GM21723 (cell line): ENCODE measurements at regions not wholly inside any gene's neighbourhood (a gene's known extent, or its start where the extent isn't known, plus 50 kb on each side); places are given as distances from the start of the nearest gene placed in this dataset.

Experiments
- ATAC-seq: cut with Tn5 transposase; IDR thresholded peaks from one replicate; pipeline ENCODE4 v1.9.1; 2021; ENCODE audit warnings: mild to moderate bottlenecking, moderate library complexity; ENCODE audit not compliant: unreplicated experiment

- ATAC-seq = no peak
Measured at GRCh38 chr2:41621095-41621494, 426.7 kb upstream of the PKDCC start.

- no peak for ATAC-seq
Measured at GRCh38 chr2:41621563-41621962, 426.3 kb upstream of the PKDCC start.

- no peak for ATAC-seq
Measured at GRCh38 chr2:41622301-41622700, 425.5 kb upstream of the PKDCC start.

DNA sequence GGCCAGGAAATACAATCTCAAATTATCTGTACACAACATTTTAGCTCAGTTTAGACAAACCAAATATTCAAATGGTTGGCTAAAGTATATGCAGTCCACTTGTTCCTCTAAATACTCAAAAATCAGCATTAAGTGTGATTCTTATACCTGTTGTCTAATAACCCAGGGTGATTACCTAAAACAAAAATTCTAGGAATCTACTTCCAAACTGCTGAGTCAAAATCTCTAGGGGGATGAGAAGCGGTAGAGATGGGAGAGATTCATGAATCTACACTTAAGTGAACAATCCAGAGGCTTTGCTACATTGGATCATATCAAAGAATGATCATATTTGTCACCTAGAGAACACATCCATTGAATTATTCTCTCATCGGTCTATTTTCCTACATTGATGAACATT is 420.9 kb upstream of the PKDCC start:
- ATAC-seq = no peak

GRCh38 chr2:41634686-41635085 is 413.1 kb upstream of the PKDCC start:
- no peak for ATAC-seq

- no peak for ATAC-seq
Measured at GRCh38 chr2:41644936-41645335, 402.9 kb upstream of the PKDCC start.

GRCh38 chr2:41647468-41648050 is 400.3 kb upstream of the PKDCC start:
- no peak for ATAC-seq

- ATAC-seq = no peak
Measured at GRCh38 chr2:41657226-41657625, 390.6 kb upstream of the PKDCC start.

GRCh38 chr2:41659758-41660157 is 388.1 kb upstream of the PKDCC start:
- ATAC-seq = no peak

DNA sequence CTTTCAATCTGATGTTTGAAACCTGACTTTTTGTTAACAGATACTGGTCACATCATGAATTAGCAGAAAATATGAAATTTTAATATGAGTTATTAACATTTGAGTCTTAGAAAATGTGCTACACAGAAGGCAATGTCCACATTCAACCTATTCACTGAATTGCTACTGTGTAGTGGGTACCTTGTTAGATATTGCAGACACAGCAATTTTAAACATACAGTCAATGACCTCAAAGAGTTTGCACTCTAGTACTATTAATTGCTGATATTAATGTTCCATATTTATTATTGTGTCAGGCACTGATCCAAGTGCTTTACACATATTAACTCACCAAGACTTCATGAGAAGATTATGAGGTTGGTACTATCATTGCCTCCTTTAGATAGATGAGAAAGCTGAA is 385.4 kb upstream of the PKDCC start:
- ATAC-seq = no peak

GRCh38 chr2:41663056-41663455 is 384.8 kb upstream of the PKDCC start:
- ATAC-seq = no peak

DNA sequence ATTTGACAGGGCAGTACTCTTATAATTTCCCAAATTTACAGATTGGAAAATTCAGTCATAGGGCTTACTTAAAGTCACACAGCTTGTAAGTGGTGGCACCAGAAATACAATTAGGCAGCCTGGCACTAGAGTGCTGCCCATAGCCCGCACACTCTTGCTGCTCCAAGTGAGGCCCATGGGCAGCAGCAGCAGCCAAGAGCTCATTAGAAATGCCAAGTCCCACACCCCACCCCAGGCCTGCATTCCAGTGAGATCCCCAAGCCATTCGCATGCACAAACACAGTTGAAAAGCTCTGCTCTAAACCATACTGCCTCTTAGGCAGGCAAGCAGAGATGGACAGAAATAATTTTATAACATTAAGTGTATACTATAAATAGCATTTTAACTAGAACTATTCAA is 379.3 kb upstream of the PKDCC start:
- ATAC-seq = no peak

DNA sequence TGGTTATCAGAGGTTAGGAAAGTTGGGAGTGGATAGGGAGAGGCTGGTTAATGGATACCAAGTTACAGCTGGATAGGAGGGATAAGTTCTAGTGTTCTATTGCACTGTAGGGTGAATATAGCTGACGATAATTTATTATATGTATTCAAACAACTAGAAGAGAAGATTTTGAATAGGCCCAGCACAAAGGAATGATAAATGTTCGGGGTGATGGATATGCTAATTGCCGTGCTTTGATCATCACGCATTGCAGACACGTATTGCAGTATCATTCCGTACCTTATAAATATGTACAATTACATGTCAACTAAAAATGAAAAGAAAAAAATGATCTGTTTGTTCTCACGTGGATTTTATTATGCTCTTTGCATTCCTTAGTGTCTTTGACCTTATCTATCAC is 369.2 kb upstream of the PKDCC start:
- ATAC-seq = no peak

DNA sequence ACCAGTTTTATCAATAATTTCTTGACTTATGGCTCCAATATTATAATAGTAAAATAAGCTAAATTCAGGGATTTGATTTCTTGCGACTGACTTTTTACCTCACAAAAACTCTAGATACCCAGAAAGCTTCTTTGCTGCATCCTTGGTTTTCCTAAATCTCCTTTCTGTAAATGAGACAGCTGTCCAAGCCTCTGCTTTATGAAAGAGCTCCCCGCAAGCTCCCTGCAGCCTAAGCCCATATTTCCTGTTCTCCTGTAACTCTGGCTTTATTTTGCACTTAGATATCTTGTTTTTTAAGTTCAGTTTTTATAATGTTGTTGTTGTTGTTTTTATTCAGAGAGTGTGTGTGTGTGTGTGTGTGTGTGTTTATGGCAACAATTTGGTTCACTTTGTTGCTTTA is 361.7 kb upstream of the PKDCC start:
- ATAC-seq = no peak

DNA sequence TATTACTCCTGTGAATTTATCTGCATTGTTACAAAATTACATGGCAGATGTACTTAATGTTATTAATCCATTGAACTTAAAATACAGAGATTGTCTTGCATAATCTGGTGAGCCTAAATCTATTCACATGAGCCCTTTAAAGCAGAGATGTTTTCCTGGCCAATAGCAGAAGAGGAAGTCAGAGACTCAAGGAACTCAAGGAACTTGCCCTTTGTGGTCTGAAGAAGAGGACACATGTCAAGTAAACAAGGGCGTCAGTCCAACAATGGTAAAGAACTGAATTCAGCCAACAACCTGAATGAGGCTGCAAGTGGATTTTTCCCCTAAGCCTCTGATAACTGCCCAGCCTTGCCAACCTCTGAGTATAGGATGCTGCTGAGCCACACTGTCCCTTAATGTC is 356.3 kb upstream of the PKDCC start:
- no peak for ATAC-seq

DNA sequence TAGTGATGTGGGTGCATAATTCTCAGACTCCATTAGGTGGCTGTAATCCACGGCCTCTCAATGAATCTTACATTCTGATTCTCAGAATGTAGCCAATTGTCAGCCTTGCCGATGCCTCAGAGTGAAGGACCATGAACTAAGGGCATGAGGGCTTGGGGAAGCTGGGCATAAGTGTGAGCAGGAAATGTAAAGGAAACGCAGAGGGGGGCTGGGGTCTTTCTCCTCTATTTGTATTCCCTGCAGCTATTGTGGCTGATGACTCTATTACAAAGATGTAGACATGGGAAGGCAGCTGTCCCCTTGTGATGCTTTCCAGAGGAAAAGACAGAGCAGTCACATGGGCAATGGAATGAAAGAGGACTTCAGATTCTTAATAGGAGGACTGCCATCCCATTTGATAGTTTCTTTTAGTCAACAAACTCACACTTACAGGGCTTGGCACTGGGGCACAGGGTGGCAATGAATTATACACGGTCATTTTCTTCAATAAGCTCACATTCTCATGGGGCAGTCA is 353.2 kb upstream of the PKDCC start:
- ATAC-seq = no peak

- no peak for ATAC-seq
Measured at GRCh38 chr2:41695198-41696113, 352.4 kb upstream of the PKDCC start.

GRCh38 chr2:41697389-41697788 is 350.4 kb upstream of the PKDCC start:
- ATAC-seq = no peak

- no peak for ATAC-seq
Measured at GRCh38 chr2:41698678-41699422, 349.0 kb upstream of the PKDCC start.

DNA sequence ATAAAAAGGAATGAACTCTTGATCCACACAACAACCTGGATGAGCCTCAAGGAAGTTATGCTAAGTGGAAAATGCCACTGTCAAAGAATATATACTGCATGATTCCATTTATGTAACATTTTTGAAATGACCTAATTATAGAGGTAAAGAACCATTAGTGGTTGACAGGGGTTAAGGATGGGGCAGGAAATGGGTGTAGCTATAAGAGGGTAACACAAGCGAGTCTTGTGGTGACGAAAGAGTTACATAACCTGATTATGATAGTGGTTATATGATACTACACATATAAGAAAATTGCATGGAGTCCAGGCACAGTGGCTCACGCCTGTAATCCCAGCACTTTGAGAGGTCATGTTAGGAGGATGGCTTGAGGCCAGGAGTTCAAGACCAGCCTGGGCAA is 346.6 kb upstream of the PKDCC start:
- no peak for ATAC-seq

DNA sequence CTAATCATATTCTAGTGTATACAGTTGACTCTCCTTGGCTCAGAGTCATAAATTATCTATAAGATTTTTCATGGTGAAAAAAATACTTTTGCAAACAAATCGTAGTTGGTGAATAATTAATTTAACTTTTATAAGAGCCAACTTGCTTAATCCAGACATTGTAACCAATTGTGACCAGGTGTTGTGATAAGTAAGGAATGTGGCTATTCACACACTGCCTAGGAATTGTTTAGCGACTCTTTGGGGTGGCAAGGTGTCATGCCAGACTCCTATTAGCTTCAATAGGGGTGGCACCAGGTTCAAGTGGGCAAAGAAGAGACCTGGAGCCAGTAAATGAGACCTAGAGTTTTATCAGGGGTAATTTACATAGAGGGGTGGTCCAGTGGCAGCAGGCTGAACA is 344.7 kb upstream of the PKDCC start:
- no peak for ATAC-seq

GRCh38 chr2:41705634-41706033 is 342.2 kb upstream of the PKDCC start:
- no peak for ATAC-seq
